ENCODE measurements at regions not wholly inside any gene's neighbourhood (a gene's known extent, or its start where the extent isn't known, plus 50 kb on each side); places are given as distances from the start of the nearest gene placed in this dataset.
A peak's percentile ranks its signal among the peaks of the same experiment; 100 is the strongest.

DNA sequence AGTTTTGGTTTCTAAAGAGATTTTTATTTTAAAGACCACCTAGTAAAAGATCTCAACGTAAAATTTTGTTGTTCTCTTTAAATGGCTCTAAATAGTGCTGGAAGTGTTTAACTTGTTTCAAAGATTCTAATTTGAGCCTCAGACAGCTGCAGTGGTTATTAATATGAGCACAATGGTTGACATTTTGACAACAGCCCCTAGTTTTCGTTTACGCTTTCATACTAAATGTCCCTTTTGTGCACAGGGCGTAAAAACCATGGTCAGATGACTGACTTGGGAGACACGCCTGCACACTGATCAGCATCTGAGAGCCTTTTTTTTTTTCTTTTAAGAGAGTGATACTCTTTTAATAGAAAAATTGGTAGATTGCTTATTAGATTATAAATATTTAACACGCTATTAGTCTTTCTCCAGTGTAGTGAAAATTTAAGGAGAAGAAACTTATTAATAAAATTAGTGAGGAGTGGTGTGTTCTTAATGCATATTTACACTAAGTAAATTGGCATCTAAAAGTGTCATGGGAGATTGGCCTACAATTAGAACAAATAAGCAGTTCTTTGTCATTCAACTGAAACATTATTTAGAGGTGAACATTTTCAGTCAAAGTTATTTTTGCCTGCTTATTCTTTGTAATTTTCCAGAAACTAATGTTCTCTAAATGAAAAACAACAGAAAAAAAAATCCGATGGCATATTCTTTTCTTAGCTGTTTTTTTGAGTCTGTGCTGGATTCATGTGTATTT is 182.8 kb upstream of the PHYHIPL start (continued):
- TF ChIP-seq, protein P1, sequence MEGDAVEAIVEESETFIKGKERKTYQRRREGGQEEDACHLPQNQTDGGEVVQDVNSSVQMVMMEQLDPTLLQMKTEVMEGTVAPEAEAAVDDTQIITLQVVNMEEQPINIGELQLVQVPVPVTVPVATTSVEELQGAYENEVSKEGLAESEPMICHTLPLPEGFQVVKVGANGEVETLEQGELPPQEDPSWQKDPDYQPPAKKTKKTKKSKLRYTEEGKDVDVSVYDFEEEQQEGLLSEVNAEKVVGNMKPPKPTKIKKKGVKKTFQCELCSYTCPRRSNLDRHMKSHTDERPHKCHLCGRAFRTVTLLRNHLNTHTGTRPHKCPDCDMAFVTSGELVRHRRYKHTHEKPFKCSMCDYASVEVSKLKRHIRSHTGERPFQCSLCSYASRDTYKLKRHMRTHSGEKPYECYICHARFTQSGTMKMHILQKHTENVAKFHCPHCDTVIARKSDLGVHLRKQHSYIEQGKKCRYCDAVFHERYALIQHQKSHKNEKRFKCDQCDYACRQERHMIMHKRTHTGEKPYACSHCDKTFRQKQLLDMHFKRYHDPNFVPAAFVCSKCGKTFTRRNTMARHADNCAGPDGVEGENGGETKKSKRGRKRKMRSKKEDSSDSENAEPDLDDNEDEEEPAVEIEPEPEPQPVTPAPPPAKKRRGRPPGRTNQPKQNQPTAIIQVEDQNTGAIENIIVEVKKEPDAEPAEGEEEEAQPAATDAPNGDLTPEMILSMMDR (IDR thresholded peaks at IDR 0.05 in 2 of 3, conservative IDR thresholded peaks at IDR 0.05 in 1 of 3; ENCODE audit: control insufficient read depth in 2 of 3, extremely low read depth in 1 of 3, insufficient read depth in 1 of 3, low read depth in 3 of 3, low read length in 3 of 3) = no peak
- TF ChIP-seq CHD1 (IDR thresholded peaks at IDR 0.05; ENCODE audit: low read depth, low read length) (no peak), TARDBP (IDR thresholded peaks at IDR 0.05; ENCODE audit: borderline replicate concordance) (no peak), ESRRA (IDR thresholded peaks at IDR 0.05; ENCODE audit: low read length) (no peak), ZSCAN29 (IDR thresholded peaks at IDR 0.05) (no peak), HCFC1 (IDR thresholded peaks at IDR 0.05; ENCODE audit: low read length) (no peak), STAT1 (conservative IDR thresholded peaks at IDR 0.05) (no peak), ZNF592 (IDR thresholded peaks at IDR 0.05) (peak; percentile 74), SMC3 (IDR thresholded peaks at IDR 0.05; ENCODE audit: borderline replicate concordance, low read length) (peak; percentile 13; the same call in 1 of the 2 replicates), ATF3 (IDR thresholded peaks at IDR 0.05; ENCODE audit: borderline replicate concordance, extremely low read depth, low read depth, low read length) (no peak), IKZF1 (conservative IDR thresholded peaks at IDR 0.05) (no peak), YY1 (IDR thresholded peaks at IDR 0.05; ENCODE audit: low read depth, low read length) (peak; percentile 72), YBX1 (IDR thresholded peaks at IDR 0.05) (no peak), SMAD5 (IDR thresholded peaks at IDR 0.05; ENCODE audit: low read depth) (no peak), POLR2A (IDR thresholded peaks at IDR 0.05; ENCODE audit: low read depth, low read length) (no peak), KDM1A (IDR thresholded peaks at IDR 0.05; ENCODE audit: borderline replicate concordance) (no peak), GABPA (IDR thresholded peaks at IDR 0.05; ENCODE audit: low read depth) (no peak), POLR2AphosphoS2 (IDR thresholded peaks at IDR 0.05; ENCODE audit: low read depth, low read length) (no peak), KLF5 (IDR thresholded peaks at IDR 0.05; ENCODE audit: partially characterized antibody) (no peak), MXI1 (IDR thresholded peaks at IDR 0.05; ENCODE audit: low read depth, low read length) (no peak), EP300 (IDR thresholded peaks at IDR 0.05; ENCODE audit: borderline replicate concordance in 1 of 2, control insufficient read depth in 1 of 2, low read depth in 2 of 2, low read length in 2 of 2) (peak; percentile 75 to 95; a peak in 3 of 4 replicates), KAT2A (conservative IDR thresholded peaks at IDR 0.05; ENCODE audit: control insufficient read depth, low read depth, low read length) (no peak), TBL1XR1 (IDR thresholded peaks at IDR 0.05; ENCODE audit: low read depth, low read length) (peak; percentile 85), ZNF24 (IDR thresholded peaks at IDR 0.05) (0 out of 2 replicates have a peak, but pooled peaks have one; percentile 56), EGR1 (IDR thresholded peaks at IDR 0.05; ENCODE audit: borderline replicate concordance in 1 of 2, low read depth in 2 of 2, low read length in 2 of 2) (no peak)

Measured in GM12878 (cell line).